Head of caudate nucleus (tissue), 42 donors: ENCODE measurements at regions not wholly inside any gene's neighbourhood (a gene's known extent, or its start where the extent isn't known, plus 50 kb on each side); places are given as distances from the start of the nearest gene placed in this dataset.
"Not testable (repeated sequence)": the region's sequence is repeated elsewhere in the genome, so short reads cannot be mapped to it uniquely, and the experiment has no call there.

Experiments
- DNase-seq, 42 donors: peaks; one replicate each; pipeline versions ENCODE4 v3.0.0 to v3.0.0-alpha.2; 2020 to 2021; ENCODE audit warnings: mixed read lengths in 7 of 42
- intact Hi-C: fragments of 100-400 bp; cut with DNase I; formaldehyde crosslinking; loops from one replicate; pipeline ENCODE4 v1.15.0; 2022

DNA sequence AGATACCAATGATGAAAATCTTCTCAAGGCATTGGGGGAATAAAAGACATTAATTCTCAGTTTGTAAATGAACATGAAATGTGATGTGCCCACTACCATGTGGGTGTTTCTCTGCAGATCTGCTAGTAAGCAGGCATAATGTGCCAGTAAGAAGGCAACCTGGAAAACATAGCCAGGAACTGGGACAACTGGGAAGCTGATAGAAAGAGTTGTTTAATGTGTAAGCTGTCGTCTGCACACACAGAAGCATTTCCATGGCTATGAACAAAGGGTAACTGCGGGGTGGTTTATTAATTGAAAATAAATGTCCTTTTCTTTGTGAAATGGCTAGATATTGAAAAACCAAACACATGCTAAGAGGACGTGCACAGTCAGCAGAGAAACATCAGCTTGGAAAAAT, 52.0 kb downstream of the ZC3H11B start:
- intact Hi-C loops, result no loop called here
- no peak for DNase-seq

DNA sequence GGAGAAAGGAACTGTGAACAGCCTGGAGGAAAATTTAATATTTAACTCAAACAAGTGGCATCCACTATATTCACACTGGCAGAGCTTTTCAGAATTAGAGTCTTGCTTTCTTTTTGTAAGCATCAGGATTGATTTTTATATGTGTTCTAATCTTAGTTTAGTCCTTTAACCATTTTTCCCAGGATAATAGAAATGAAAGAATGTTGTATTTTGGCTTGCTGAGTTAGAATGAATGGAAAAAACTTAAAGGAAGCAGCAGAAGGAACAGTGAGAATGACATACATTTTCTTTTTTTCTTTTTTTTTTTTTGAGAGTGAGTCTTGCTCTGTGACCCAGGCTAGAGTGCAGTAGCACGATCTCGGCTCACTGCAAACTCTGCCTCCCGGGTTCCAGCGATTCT, 53.0 kb downstream of the ZC3H11B start:
- DNase-seq, result no peak
- intact Hi-C loops, result no loop called here

DNA sequence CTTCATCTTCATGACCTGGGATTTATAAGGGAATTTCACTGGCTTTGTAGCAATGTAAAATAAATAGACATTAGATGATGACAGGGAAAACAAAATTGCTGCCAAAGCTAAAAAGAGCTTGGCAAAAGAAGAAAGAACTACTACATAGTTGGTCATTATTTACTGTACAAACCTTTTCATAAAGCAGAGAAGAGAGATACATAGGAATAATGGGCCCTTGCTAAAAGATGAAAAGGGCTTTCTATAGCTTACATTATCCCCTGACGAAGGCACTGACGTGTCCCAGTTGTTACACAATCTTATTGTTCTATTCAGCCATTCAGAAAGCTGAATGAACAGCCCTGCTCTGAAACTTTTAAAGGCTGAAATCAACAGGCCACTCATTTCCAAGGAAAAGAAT, 57.1 kb downstream of the ZC3H11B start:
- DNase-seq, result peak in 10 of 42 donors; percentile 4 to 40 (median 14)
- intact Hi-C loops, result no loop called here

DNA sequence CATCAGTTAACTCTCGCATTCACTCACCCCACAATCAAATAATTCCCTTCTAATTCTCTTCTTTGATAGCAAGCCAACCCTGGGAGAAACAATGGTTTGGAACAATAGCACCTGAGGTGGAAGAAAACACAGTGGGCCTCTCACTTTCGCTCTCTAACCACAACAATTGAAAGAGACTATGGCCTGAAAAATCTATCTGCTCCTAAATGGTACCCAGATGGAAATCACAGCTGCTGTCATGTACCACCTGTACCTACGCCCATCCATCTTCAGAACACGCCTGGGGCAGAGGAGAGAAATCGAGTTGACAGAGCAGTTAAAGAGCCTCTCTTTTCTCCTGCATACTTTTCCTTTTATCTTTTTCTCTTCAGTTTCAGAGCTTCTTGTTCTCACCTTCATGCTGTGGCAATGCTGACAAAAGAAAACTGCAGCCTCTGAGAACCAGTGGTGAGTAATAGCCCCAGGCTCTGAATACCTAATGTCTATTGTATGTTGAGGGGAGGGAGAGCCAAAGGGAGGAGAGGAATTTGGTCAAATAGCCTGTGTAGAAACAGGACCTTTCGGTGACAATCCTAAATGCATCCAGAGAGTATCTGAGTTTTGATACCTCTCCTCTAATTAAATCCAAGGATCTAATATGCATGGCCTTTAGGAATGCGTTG, 57.7 kb downstream of the ZC3H11B start:
- peak in 2 of 42 donors; percentile 2 to 50 for DNase-seq
- intact Hi-C loops, result no loop called here

DNA sequence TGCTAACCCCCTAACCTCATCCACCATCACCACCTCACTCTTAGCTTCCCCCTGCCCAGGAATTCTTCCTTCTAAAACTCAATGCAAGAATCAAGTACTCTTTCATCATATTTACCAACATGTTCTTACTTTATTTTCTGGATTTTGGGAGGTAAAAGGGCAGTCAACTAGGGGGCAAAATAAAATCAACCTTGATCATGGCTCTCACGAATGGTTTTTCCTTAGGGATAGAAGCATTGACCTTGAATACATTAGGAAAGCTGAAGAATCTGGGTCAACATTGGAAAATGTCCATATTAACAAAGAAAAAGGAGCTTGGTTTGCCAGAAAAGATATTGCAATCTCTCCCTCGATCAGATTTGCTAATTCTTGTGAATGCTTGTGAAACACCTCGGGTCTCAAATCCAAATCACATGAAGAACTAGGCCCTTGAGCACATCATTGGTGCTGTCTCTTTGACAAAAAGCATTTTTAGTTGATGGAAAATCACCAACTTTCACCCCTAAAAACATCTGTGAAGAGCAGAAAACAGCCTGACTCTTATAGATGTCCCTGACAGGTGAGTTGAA, 58.9 kb downstream of the ZC3H11B start:
- intact Hi-C loops, result no loop called here
- no peak for DNase-seq

DNA sequence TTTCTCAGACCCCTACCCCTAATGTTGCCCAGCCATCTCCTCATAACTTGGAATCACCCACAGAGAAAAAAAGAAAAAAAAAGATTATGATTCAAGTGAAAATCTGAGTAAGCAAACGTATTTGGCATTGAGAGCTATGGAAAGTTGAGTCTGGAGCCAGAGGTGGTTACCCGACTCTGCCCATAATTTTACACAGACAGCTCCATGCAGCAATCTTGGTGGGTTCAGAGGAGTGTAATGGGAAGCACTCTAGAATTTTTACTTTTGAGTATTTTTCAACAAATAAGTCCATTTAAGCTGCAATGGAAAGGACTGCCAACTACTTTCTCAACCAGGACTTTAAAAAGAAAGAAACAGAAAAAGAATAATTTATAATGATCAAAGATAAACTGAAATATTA, 62.7 kb downstream of the ZC3H11B start:
- no peak for DNase-seq
- intact Hi-C loops, result no loop called here

DNA sequence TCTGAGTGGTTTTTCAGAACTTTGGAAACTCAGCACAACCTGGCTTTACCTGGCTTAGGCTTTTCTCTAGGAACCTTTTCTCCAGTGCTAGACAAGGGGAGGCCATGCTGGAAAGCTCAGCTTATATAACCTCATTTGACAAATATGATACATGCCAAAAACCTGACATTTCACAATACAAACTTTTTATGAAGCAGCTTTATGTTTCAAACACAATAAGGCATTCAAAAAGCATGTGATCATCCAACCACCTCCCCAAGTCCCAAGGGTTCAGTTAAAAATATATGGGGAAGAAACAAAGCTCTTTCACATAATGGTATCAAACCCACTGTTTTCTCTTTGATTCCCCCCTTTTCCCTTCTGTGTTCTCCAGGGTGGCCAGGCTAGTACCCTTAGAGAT, 63.7 kb downstream of the ZC3H11B start:
- DNase-seq, result no peak
- intact Hi-C loops, result no loop called here

DNA sequence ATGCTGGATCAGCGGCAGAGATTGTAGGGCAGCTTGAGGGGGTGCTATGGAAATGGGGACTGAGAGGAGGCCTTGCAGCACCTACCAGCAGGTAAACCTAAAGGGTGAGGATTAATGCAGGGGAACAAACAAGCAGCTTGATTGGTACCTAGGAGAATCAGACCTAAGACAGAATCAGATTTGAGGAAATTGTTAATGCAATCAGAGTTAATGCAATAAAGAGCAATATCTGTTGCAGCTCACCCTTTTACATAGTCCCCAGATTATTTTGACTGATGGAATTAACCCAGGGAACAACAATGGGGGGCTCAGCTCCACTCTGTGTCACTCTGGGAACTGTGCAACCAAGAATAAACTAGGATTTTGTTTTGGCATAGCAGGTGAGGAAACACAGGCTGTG, 64.5 kb downstream of the ZC3H11B start:
- DNase-seq, result no peak
- intact Hi-C loops, result no loop called here

DNA sequence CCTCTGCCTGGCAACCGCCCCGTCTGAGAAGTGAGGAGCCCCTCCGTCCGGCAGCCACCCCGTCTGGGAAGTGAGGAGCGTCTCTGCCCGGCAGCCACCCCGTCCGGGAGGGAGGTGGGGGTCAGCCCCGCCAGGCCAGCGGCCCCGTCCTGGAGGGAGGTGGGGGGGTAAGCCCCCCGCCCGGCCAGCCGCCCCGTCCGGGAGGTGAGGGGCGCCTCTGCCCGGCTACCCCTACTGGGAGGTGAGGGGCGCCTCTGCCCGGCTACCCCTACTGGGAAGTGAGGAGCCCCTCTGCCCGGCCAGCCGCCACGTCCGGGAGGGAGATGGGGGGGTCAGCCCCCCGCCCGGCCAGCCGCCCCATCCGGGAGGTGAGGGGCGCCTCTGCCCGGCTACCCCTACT, 67.1 kb downstream of the ZC3H11B start:
- not testable (repeated sequence) for DNase-seq

DNA sequence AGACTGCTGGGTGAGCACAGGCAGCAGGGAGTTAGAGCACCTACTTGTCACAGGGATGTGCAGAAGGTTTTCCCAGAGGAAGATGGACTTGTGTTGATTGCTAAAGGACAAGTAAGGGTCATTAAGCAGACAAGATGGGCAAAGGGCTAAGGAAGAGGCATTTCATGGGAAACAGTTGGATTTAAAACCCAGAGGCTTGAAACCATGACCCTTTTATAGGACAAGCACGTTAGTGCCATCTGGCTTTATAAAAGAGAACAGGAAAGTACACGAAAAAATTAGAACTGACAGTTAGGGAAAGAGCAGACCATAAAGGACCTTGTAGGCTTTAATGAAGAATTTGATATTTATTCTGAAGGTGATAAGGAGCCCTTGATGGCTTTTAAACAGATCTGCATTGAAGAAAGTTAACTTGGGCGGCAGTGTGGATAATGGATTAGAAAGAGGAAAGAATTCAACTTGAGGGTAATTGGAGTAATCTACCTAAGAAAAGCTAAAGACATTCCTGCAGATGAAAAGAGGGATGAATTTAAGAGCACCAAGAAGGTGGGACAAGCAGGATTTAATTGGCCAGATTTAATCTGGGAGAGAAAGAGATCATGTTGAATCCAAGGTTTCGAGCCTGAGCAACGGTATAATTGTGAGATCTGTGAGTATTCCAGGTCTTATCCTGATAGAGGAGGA, 68.6 kb downstream of the ZC3H11B start:
- no peak for DNase-seq
- intact Hi-C loops, result no loop called here

More for the DNA sequence above, 67.1 kb downstream of the ZC3H11B start:
- intact Hi-C loops, result not testable (repeated sequence)

DNA sequence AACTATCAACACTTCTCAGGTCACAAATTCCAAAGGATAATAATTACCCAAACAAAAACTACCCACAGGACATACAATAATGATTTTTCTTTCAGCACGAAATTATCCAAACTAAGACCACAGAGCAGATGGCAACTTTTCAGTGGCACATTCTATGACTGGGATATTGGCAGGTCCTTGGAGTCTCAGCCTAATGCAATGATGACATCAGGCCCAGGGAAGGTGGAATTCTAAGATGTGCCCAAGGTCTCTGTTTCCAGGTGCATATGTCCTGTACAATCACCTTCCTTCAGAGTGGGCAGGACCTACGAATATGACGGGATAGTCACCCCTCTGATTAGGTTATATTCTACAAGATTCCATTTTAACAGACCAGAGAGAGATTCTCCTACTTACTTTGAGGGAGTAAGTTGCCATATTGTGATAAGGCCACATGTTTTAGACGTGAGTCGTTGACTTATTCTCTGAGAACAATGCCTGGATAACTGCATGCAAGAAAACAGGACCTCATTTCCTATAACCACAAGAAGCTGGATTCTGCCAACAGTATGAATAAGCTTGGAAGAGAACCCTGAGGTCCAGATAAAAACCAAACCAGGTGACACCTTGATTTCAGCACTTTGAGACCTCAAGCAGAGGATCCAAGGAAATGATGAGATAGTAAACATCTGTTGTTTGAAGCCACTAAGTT, 69.9 kb downstream of the ZC3H11B start:
- DNase-seq, result no peak
- intact Hi-C loops, result no loop called here

DNA sequence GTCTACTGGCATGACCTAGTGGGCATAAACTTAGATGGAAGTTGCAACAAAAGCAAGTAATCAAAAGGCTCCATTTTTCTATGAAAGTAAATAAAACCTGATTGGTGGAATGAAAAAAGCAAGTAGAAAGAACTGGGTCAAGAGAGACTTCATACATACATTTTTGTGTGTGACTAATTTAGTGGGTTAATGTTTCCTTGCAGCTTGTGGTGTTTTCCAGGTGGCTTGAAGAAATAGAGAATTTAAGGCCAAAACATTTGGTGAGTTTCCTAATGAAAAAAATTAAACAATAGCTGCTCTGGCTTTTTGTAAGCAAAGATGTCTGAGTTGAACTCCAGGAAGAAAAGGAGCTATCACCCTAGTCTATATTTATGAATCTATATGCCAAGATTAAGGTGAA, 71.0 kb downstream of the ZC3H11B start:
- no peak for DNase-seq
- intact Hi-C loops, result no loop called here

DNA sequence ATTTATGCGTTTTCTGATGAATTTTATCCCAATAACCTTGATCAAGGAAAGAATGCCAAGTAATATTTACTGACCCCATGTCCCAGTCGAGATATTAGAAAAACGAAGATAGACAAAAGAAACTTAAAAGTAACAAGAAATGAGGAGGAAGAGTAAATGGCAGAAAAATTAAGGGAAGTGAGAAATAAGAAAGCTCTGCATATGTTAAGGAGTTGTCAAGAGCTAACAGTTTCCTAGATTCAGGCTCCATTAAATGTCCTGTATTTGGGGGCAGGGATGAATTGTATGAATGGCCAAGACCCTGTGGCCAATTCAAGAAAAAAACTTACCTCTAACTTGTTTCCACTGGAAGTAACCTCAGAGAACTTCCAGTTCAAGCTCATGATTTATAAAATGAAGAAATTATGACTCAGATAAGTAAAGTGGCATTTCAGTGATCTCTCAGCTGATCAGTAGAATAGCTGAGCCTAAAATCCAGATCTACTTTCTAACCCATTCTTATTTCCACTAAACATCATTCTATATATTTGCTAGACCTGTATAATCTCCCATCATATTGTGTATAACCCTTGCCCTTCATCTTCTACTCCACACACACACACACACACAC, 73.2 kb downstream of the ZC3H11B start:
- DNase-seq, result no peak
- intact Hi-C loops, result no loop called here

DNA sequence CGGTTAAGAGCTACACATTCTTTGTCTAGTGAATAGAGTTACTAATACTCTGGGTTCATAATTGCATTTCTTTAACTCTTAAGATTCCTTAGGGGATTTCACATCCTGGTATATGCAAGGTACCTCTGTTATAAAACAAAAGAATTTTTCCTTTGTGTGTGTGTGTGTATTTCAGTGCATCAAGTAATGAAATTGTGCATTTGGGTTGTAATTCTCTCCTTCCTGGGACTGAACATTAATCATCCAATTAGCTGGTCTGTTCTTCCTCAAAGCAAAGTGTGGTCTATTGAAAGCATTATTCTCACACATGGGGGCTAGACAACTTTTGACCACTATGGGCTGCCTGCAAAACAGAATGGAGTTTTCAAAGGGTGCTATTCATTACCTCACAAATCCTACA, 74.0 kb downstream of the ZC3H11B start:
- intact Hi-C loops, result no loop called here
- DNase-seq, result no peak

DNA sequence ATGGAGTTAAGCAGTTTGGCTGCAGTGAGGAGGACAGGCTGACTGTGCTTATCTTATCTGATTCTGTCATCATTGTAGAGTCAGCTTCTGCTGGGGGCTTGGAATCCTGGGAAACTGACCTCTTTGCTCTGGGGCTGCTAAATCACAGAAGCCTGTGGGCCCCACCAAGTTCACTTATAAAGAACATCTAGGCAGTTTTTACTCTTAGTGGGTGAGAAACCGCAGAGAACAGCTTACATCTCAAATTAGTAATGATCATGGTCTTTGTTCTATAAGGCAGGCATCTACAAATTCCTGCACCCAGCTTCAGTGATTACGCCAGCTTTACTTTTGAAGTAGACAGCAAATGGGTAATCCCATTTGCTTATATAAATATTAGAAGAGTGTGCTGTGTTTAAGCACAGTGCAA, 75.7 kb downstream of the ZC3H11B start:
- intact Hi-C loops, result no loop called here
- no peak for DNase-seq

DNA sequence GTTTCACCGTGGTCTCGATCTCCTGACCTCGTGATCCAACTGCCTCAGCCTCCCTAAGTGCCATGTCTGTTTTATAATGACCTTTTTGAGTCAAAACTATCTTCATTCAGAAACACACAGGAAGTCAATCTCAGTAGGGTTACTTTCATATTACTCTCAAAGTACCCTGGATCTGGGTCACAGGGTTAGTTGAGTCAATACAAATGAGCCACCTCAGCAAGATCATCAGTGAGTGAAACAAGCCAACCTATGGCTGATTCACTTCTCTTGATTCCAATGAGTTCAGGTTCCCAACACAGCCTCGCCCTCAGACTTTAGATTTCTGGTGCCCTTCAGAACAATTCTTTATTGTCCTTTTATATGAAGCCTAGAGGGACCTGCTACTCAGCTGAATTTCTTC, 76.9 kb downstream of the ZC3H11B start:
- intact Hi-C loops, result no loop called here
- no peak for DNase-seq

DNA sequence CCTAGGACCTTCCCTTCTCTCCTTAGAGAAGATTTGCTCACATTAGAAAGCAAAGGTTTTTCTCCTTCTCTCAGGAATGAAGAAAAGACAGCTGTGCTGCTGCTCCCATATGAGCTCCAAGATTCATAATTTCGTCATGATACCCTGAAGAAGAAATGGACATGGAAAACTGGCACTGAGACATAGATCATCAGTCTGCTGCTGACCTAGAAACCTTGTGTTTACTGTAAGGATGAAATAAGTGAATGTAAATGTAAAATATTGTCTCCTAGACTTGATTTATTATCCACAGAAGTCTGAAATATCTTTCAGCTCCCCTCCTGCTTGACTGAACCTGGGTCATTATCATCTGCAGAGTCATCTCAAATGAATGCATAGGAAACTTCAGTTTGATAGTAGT, 77.9 kb downstream of the ZC3H11B start:
- intact Hi-C loops, result no loop called here
- no peak for DNase-seq

DNA sequence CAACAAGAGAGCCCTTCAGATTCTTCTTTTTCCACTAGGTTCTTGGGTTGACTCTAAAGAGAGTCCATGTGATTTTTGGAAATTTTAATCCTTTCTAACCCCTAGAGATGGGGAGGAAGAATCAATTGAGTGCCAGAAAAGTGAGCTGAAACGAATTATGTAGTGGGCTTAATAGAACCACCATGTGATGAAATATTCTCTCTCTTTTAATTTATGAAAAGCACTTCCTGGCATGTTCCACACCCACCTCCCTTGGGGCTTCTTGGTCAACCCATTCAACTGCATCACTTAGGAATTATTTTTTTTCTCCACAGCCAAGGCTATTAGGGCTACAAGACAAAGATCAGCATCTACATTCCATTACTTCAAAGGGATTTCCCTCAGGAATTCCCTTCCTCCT, 79.6 kb downstream of the ZC3H11B start:
- intact Hi-C loops, result no loop called here
- no peak for DNase-seq

DNA sequence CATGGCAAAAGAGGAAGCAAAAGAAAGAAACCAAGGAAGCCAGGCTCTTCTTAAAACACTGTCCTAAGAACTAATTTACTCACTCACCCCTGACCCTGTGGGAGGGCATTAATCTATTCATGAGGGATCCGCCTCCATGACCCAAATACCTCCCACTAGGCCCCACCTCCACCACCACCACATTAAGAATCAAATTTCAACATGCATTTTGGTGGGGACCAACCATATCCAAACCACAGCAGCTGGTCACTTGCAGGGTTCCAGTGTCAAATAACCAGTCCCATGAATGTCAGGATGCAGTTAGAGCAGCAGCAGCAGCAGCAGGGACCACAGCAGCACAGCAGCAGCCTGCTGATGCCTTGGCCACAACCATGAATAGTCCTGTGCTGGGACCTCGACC, 83.8 kb downstream of the ZC3H11B start:
- intact Hi-C loops, result no loop called here
- DNase-seq, result no peak

DNA sequence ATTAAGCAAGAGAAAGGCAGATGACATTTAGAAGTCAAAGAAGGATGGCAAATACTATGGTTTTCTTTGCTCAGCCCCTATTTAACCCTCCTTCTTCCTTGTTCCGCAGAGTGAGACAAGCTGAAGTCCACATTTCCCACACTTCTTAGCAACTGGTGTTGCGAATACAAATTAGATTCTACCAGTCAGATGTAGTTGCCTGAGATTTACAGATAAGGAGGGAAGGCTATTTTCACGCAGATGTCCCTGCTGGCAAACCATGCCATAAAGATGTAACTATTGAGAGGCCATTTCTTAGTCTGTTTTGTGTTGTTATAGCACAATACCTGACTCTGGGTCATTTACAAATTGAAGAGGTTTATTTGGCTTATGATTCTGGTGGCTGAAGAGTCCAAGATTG, 84.3 kb downstream of the ZC3H11B start:
- intact Hi-C loops, result no loop called here

More for the DNA sequence above, 84.3 kb downstream of the ZC3H11B start:
- DNase-seq, result no peak
